Prostate gland (tissue), 2 donors: ENCODE measurements at regions not wholly inside any gene's neighbourhood (a gene's known extent, or its start where the extent isn't known, plus 50 kb on each side); places are given as distances from the start of the nearest gene placed in this dataset.

Experiments
- CTCF ChIP-seq, 4 experiments: fragments of 200-600 bp in 2 of 4; fragments of 450-650 bp in 2 of 4; sonication (generic) in 2 of 4; IDR thresholded peaks; 1 replicate in 3 of 4; 2 replicates in 1 of 4; pipeline ENCODE4 v1.5.1; 2016 to 2019; ENCODE audit warnings: antibody characterized with exemption in 4 of 4, mild to moderate bottlenecking in 2 of 4, moderate library complexity in 2 of 4
- POLR2A ChIP-seq: fragments of 450-650 bp; IDR thresholded peaks from one replicate; pipeline ENCODE4 v1.6.1; 2016; ENCODE audit warnings: antibody characterized with exemption, mild to moderate bottlenecking
- POLR2AphosphoS5 ChIP-seq: sonication (generic); formaldehyde crosslinking; IDR thresholded peaks from one replicate; pipeline ENCODE4 v1.6.1; 2017; ENCODE audit warnings: antibody characterized with exemption

GRCh38 chr18:39464006-39464405 lies 1898.4 kb upstream of the CELF4 start:
- TF ChIP-seq CTCF (IDR thresholded peaks at IDR 0.05): no peak
- TF ChIP-seq POLR2A: no peak
- no peak for TF ChIP-seq POLR2AphosphoS5
